ENCODE measurements at regions not wholly inside any gene's neighbourhood (a gene's known extent, or its start where the extent isn't known, plus 50 kb on each side); places are given as distances from the start of the nearest gene placed in this dataset.

GRCh38 chr4:32994981-32995881, 2275.1 kb downstream of the PCDH7 start:
- TF ChIP-seq CTCF (conservative IDR thresholded peaks at IDR 0.05 in 1 of 2, IDR thresholded peaks at IDR 0.05 in 1 of 2; ENCODE audit: low read depth in 1 of 2, low read length in 2 of 2) (no peak), EZH2 (IDR thresholded peaks at IDR 0.05; ENCODE audit: low read length, missing control alignments) (no peak)

Measured in fibroblast of lung (primary cell).